KMS-11 (cell line): ENCODE measurements at regions not wholly inside any gene's neighbourhood (a gene's known extent, or its start where the extent isn't known, plus 50 kb on each side); places are given as distances from the start of the nearest gene placed in this dataset.

Experiments
- H2AFZ ChIP-seq: fragments of 200-600 bp; sonication (generic); 2 replicates; pipeline ENCODE4 v1.6.1; 2016; ENCODE audit warnings: antibody characterized with exemption, mixed run types, low read depth
- H3K27ac ChIP-seq: fragments of 200-600 bp; sonication (generic); 2 replicates; pipeline ENCODE4 v1.6.1; 2016; ENCODE audit warnings: mild to moderate bottlenecking, mixed run types
- H3K27me3 ChIP-seq: fragments of 200-600 bp; sonication (generic); 2 replicates; pipeline ENCODE4 v1.6.1; 2017; ENCODE audit warnings: mild to moderate bottlenecking, low read depth, mixed run types, moderate library complexity; ENCODE audit not compliant: insufficient read depth
- H3K36me3 ChIP-seq: fragments of 200-600 bp; sonication (generic); 2 replicates; pipeline ENCODE4 v1.6.1; 2017; ENCODE audit warnings: mild to moderate bottlenecking, mixed run types; ENCODE audit not compliant: insufficient read depth
- H3K4me1 ChIP-seq: fragments of 200-600 bp; sonication (generic); 2 replicates; pipeline ENCODE4 v1.6.1; 2016; ENCODE audit warnings: mild to moderate bottlenecking, low read depth, mixed run types; ENCODE audit not compliant: poor library complexity, severe bottlenecking
- H3K4me2 ChIP-seq: fragments of 200-600 bp; sonication (generic); 2 replicates; pipeline ENCODE4 v1.7.0; 2016; ENCODE audit warnings: mild to moderate bottlenecking, mixed run types
- H3K4me3 ChIP-seq: fragments of 200-600 bp; sonication (generic); IDR thresholded peaks from 2 replicates; pipeline ENCODE4 v1.6.1; 2017; ENCODE audit warnings: low read depth, low read length, mixed read lengths; ENCODE audit not compliant: insufficient read depth
- H3K79me2 ChIP-seq: fragments of 200-600 bp; sonication (generic); 2 replicates; pipeline ENCODE4 v1.6.1; 2016; ENCODE audit warnings: low read depth, mixed run types; ENCODE audit not compliant: insufficient read depth
- H3K9ac ChIP-seq: fragments of 200-600 bp; sonication (generic); 2 replicates; pipeline ENCODE4 v1.6.1; 2016; ENCODE audit warnings: mild to moderate bottlenecking, mixed run types
- H4K20me1 ChIP-seq: fragments of 200-600 bp; sonication (generic); 2 replicates; pipeline ENCODE4 v1.6.1; 2016; ENCODE audit warnings: mild to moderate bottlenecking, mixed run types; ENCODE audit not compliant: insufficient read depth
- CTCF ChIP-seq: fragments of 200-600 bp; sonication (generic); conservative IDR thresholded peaks from 2 replicates; pipeline ENCODE4 v1.6.1; 2017; ENCODE audit warnings: low read depth, mild to moderate bottlenecking, antibody characterized with exemption, low read length, moderate library complexity, mixed read lengths

- no peaks in the 10 kb centered on the region for H3K4me1 ChIP-seq
- no peak overlapping the region for H3K4me3 ChIP-seq
- H3K79me2 ChIP-seq, result no peaks in the 10 kb centered on the region
- H3K27me3 ChIP-seq, result no peaks in the 10 kb centered on the region
- no peak overlapping the region for H3K27ac ChIP-seq
- TF ChIP-seq CTCF, result no peak
- no peaks in the 10 kb centered on the region for H3K36me3 ChIP-seq
- H4K20me1 ChIP-seq, result no peaks in the 10 kb centered on the region
- H3K4me2 ChIP-seq, result no peak overlapping the region
- no peak overlapping the region for H3K9ac ChIP-seq
- H2AFZ ChIP-seq, result no peak overlapping the region
Measured at GRCh38 chr20:39253051-39253755, 291.1 kb downstream of the DHX35 start.

GRCh38 chr20:39252035-39252434 lies 289.9 kb downstream of the DHX35 start:
- TF ChIP-seq CTCF, result no peak
- Histone ChIP-seq H3K4me3 (no peak overlapping the region), H2AFZ (no peak overlapping the region), H3K79me2 (no peaks in the 10 kb centered on the region), H3K4me1 (no peaks in the 10 kb centered on the region), H3K36me3 (no peaks in the 10 kb centered on the region), H4K20me1 (no peaks in the 10 kb centered on the region), H3K9ac (no peak overlapping the region), H3K27ac (no peak overlapping the region), H3K27me3 (no peaks in the 10 kb centered on the region), H3K4me2 (no peak overlapping the region)

- Histone ChIP-seq H3K4me1 (no peaks in the 10 kb centered on the region), H2AFZ (no peak overlapping the region), H3K4me2 (no peak overlapping the region)
Measured at GRCh38 chr20:39249798-39250197, 287.7 kb downstream of the DHX35 start.

GRCh38 chr20:39248862-39249485 lies 286.8 kb downstream of the DHX35 start:
- Histone ChIP-seq H3K9ac (no peak overlapping the region), H3K79me2 (no peaks in the 10 kb centered on the region), H4K20me1 (no peaks in the 10 kb centered on the region), H3K36me3 (no peaks in the 10 kb centered on the region), H3K27ac (no peak overlapping the region), H3K4me2 (no peak overlapping the region), H3K27me3 (no peaks in the 10 kb centered on the region), H3K4me3 (no peak overlapping the region), H3K4me1 (no peaks in the 10 kb centered on the region), H2AFZ (no peak overlapping the region)
- no peak for TF ChIP-seq CTCF

More at GRCh38 chr20:39249798-39250197, 287.7 kb downstream of the DHX35 start:
- H3K27ac ChIP-seq, result no peak overlapping the region
- no peaks in the 10 kb centered on the region for H4K20me1 ChIP-seq
- H3K27me3 ChIP-seq, result no peaks in the 10 kb centered on the region
- H3K9ac ChIP-seq, result no peak overlapping the region
- H3K36me3 ChIP-seq, result no peaks in the 10 kb centered on the region
- no peak for TF ChIP-seq CTCF
- no peak overlapping the region for H3K4me3 ChIP-seq
- no peaks in the 10 kb centered on the region for H3K79me2 ChIP-seq
